ENCODE measurements at regions not wholly inside any gene's neighbourhood (a gene's known extent, or its start where the extent isn't known, plus 50 kb on each side); places are given as distances from the start of the nearest gene placed in this dataset.

GRCh38 chr5:167790045-167790444 is 501.4 kb upstream of the WWC1 start:
- POLR2A ChIA-PET, result no interaction called here
- Histone ChIP-seq H3K4me2 (replicated peaks; ENCODE audit: low read depth, low read length, poor library complexity, severe bottlenecking) (no peak overlapping the region), H3K36me3 (replicated peaks in 1 of 2; ENCODE audit: control extremely low read depth in 1 of 2, control insufficient read depth in 1 of 2, extremely low read depth in 1 of 2, insufficient read depth in 2 of 2, low read length in 1 of 2) (no peaks in the 10 kb centered on the region), H3K4me1 (ENCODE audit: control insufficient read depth in 2 of 2, insufficient read depth in 2 of 2, low read length in 2 of 2) (no peaks in the 10 kb centered on the region), H4K20me1 (ENCODE audit: control insufficient read depth, insufficient read depth, low read length, poor library complexity, severe bottlenecking) (no peaks in the 10 kb centered on the region), H3K9ac (ENCODE audit: low read length) (no peak overlapping the region), H3K27me3 (replicated peaks in 1 of 4; ENCODE audit: control extremely low read depth in 1 of 4, control insufficient read depth in 3 of 4, insufficient read depth in 4 of 4, low read length in 3 of 4) (no peaks in the 10 kb centered on the region), H2AFZ (ENCODE audit: insufficient read depth, low read depth, low read length, poor library complexity, severe bottlenecking) (no peak overlapping the region), H3K4me3 (ENCODE audit: control extremely low read depth in 1 of 5, extremely low read depth in 1 of 5, insufficient read depth in 1 of 5, low read depth in 2 of 5, low read length in 4 of 5) (no peak overlapping the region), H3K79me2 (ENCODE audit: control insufficient read depth, insufficient read depth, low read length) (no peaks in the 10 kb centered on the region), H3K9me3 (ENCODE audit: control extremely low read depth in 1 of 3, control insufficient read depth in 2 of 3, insufficient read depth in 1 of 3, low read length in 2 of 3) (no peaks in the 10 kb centered on the region), H3K27ac (ENCODE audit: low read length in 2 of 2) (no peak overlapping the region)
- no peak for TF ChIP-seq EZH2 (IDR thresholded peaks at IDR 0.05; ENCODE audit: borderline replicate concordance, insufficient read depth, low read depth, low read length, poor library complexity, severe bottlenecking)
- no peak for TF ChIP-seq CTCF (IDR thresholded peaks at IDR 0.05)
- H3K4me1 Mint-ChIP-seq, result no peaks in the 10 kb centered on the region
- intact Hi-C loops (cut with micrococcal nuclease), result no loop called here
- DNase-seq (no peak), ATAC-seq (ENCODE audit: low read depth) (no peak)
- H3K27me3 Mint-ChIP-seq, result no peaks in the 10 kb centered on the region
- H3K4me3 Mint-ChIP-seq, result no peak overlapping the region
- H3K27ac Mint-ChIP-seq, result no peak overlapping the region
- H3K9me3 Mint-ChIP-seq (ENCODE audit: insufficient read depth), result no peaks in the 10 kb centered on the region
- WGBS (ENCODE audit: insufficient coverage), result 92% methylated on average over 5 of the region's 7 CpGs
- CTCF ChIA-PET, result interaction anchor here (0.7 kb wide), 1 partner anchor 145 kb away, joined by 3 read pairs; no protein-coding TSS in a partner anchor

GRCh38 chr5:167790462-167791260 is 500.8 kb upstream of the WWC1 start:
- Histone ChIP-seq H3K9ac (ENCODE audit: low read length) (no peak overlapping the region), H3K27ac (ENCODE audit: low read length in 2 of 2) (no peak overlapping the region), H3K79me2 (ENCODE audit: control insufficient read depth, insufficient read depth, low read length) (no peaks in the 10 kb centered on the region), H3K4me1 (ENCODE audit: control insufficient read depth in 2 of 2, insufficient read depth in 2 of 2, low read length in 2 of 2) (no peaks in the 10 kb centered on the region), H2AFZ (ENCODE audit: insufficient read depth, low read depth, low read length, poor library complexity, severe bottlenecking) (no peak overlapping the region), H3K36me3 (replicated peaks in 1 of 2; ENCODE audit: control extremely low read depth in 1 of 2, control insufficient read depth in 1 of 2, extremely low read depth in 1 of 2, insufficient read depth in 2 of 2, low read length in 1 of 2) (no peaks in the 10 kb centered on the region), H3K27me3 (replicated peaks in 1 of 4; ENCODE audit: control extremely low read depth in 1 of 4, control insufficient read depth in 3 of 4, insufficient read depth in 4 of 4, low read length in 3 of 4) (no peaks in the 10 kb centered on the region), H3K9me3 (ENCODE audit: control extremely low read depth in 1 of 3, control insufficient read depth in 2 of 3, insufficient read depth in 1 of 3, low read length in 2 of 3) (no peaks in the 10 kb centered on the region), H3K4me2 (replicated peaks; ENCODE audit: low read depth, low read length, poor library complexity, severe bottlenecking) (no peak overlapping the region), H4K20me1 (ENCODE audit: control insufficient read depth, insufficient read depth, low read length, poor library complexity, severe bottlenecking) (no peaks in the 10 kb centered on the region), H3K4me3 (ENCODE audit: control extremely low read depth in 1 of 5, extremely low read depth in 1 of 5, insufficient read depth in 1 of 5, low read depth in 2 of 5, low read length in 4 of 5) (no peak overlapping the region)
- ATAC-seq (ENCODE audit: low read depth) (no peak), DNase-seq (no peak)
- 93% methylated on average over 6 of the region's 8 CpGs for WGBS (ENCODE audit: insufficient coverage)
- ChIA-PET POLR2A (no interaction called here), CTCF (interaction anchor here (0.7 kb wide), 1 partner anchor 145 kb away, joined by 3 read pairs; no protein-coding TSS in a partner anchor)
- Mint-ChIP-seq H3K4me3 (no peak overlapping the region), H3K4me1 (no peaks in the 10 kb centered on the region), H3K9me3 (ENCODE audit: insufficient read depth) (no peaks in the 10 kb centered on the region), H3K27me3 (no peaks in the 10 kb centered on the region), H3K27ac (no peak overlapping the region)
- intact Hi-C loops (cut with micrococcal nuclease), result no loop called here
- TF ChIP-seq EZH2 (IDR thresholded peaks at IDR 0.05; ENCODE audit: borderline replicate concordance, insufficient read depth, low read depth, low read length, poor library complexity, severe bottlenecking) (no peak), CTCF (IDR thresholded peaks at IDR 0.05) (no peak)
